Memory B cell (primary cell): ENCODE measurements at regions not wholly inside any gene's neighbourhood (a gene's known extent, or its start where the extent isn't known, plus 50 kb on each side); places are given as distances from the start of the nearest gene placed in this dataset.

Source experiments
- ATAC-seq: fragments of 150-1000 bp; cut with Tn5 transposase; 2 replicates; pipeline ENCODE4 v1.10.0; 2021; ENCODE audit warnings: low read depth, mild to moderate bottlenecking, moderate library complexity
- DNase-seq, 2 donors: peaks; one replicate each; pipeline ENCODE4 v3.0.0; 2022; ENCODE audit warnings: low spot score in 2 of 2
- H3K27ac Mint-ChIP-seq: one replicate; pipeline ENCODE4 v1.8.0; 2022; ENCODE audit warnings: mild to moderate bottlenecking, moderate library complexity, mixed read lengths
- H3K27me3 Mint-ChIP-seq: one replicate; pipeline ENCODE4 v1.8.0; 2022; ENCODE audit warnings: mixed read lengths
- H3K36me3 Mint-ChIP-seq: one replicate; pipeline ENCODE4 v1.8.0; 2022; ENCODE audit warnings: mild to moderate bottlenecking, mixed read lengths
- H3K4me1 Mint-ChIP-seq: one replicate; pipeline ENCODE4 v1.8.0; 2022; ENCODE audit warnings: mixed read lengths
- H3K4me3 Mint-ChIP-seq: one replicate; pipeline ENCODE4 v1.8.0; 2022; ENCODE audit warnings: mild to moderate bottlenecking, moderate library complexity, mixed read lengths
- H3K9me3 Mint-ChIP-seq: one replicate; pipeline ENCODE4 v1.8.0; 2022; ENCODE audit warnings: mixed read lengths

DNA sequence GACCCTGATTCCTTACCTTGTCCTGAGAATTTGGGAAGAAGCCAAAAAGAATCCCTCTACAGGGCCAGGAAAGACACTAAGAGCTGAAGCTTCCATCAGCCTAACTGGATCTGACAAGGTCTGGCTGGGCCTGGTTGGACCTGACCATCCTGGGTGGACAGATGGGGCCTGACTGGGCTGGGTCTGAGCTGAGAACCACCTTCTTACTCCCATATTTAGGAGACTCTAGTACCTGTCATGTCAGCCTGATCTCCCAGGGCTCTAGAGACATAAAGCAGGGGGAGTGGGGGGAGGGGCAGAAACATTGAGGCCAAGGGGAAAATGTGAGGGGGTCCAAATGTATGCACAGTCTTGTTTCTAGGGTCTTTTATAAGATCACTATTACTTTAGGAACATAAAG, 129.9 kb downstream of the BUD13 start:
- Mint-ChIP-seq H3K4me1 (no peaks in the 10 kb centered on the region), H3K27ac (no peak overlapping the region), H3K9me3 (peaks cover 1% of the 10 kb centered on the region), H3K4me3 (no peak overlapping the region), H3K27me3 (peaks cover 7% of the 10 kb centered on the region), H3K36me3 (no peaks in the 10 kb centered on the region)
- ATAC-seq (no peak), DNase-seq (no peak)

DNA sequence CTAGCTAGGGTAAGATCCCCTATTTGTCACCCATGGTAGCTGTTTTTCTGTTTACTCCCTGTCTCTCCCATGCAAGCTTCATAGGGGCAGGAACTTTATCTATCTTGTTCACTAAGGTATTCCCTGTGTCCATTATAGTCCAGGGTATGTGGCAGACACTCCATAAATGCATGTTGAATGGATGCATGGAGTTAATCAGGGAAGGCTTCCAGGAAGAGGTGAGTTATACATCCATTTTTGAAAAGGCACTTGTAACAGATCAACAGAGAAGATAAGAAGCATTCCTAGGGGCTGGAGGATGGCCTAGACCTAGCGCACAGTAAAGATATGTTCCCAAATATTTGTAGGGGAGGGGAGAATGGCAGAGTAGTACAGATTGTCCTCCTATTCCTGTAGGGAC, 130.3 kb downstream of the BUD13 start:
- H3K4me1 Mint-ChIP-seq = no peaks in the 10 kb centered on the region

DNA sequence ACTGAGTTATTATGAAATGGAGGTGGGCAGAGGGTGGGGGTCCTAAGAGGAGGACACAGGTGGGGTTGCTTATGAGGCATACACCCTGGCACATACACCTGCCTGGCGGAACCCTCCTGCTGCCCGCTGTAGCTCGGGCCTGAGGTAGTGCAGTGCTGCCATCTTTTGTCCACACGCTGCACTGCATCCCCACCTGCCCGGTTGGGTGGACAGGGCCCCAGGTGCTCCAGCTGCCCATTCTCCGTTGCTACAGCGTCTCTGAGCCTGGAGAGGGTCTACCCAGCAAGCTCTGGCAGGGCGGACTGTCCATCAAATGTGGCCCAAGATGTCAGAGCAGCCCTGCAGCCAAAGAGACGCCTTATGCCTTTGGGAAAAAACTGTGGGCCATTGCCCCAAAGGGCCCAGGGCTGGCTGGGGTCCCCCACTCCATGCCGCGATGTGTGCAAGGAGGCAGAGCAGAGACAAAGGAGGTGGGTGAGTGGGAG, 131.2 kb downstream of the BUD13 start:
- Mint-ChIP-seq H3K27me3 (peaks cover 3% of the 10 kb centered on the region), H3K9me3 (peaks cover 1% of the 10 kb centered on the region), H3K27ac (no peak overlapping the region), H3K36me3 (no peaks in the 10 kb centered on the region), H3K4me3 (no peak overlapping the region), H3K4me1 (no peaks in the 10 kb centered on the region)
- DNase-seq = peak in 1 of 2 donors; percentile 28
- peak; percentile 44 for ATAC-seq

More for the DNA sequence above, 130.3 kb downstream of the BUD13 start:
- no peak overlapping the region for H3K27ac Mint-ChIP-seq
- H3K9me3 Mint-ChIP-seq = peaks cover 1% of the 10 kb centered on the region
- DNase-seq = no peak
- no peaks in the 10 kb centered on the region for H3K36me3 Mint-ChIP-seq
- peaks cover 7% of the 10 kb centered on the region for H3K27me3 Mint-ChIP-seq
- H3K4me3 Mint-ChIP-seq = no peak overlapping the region
- no peak for ATAC-seq

DNA sequence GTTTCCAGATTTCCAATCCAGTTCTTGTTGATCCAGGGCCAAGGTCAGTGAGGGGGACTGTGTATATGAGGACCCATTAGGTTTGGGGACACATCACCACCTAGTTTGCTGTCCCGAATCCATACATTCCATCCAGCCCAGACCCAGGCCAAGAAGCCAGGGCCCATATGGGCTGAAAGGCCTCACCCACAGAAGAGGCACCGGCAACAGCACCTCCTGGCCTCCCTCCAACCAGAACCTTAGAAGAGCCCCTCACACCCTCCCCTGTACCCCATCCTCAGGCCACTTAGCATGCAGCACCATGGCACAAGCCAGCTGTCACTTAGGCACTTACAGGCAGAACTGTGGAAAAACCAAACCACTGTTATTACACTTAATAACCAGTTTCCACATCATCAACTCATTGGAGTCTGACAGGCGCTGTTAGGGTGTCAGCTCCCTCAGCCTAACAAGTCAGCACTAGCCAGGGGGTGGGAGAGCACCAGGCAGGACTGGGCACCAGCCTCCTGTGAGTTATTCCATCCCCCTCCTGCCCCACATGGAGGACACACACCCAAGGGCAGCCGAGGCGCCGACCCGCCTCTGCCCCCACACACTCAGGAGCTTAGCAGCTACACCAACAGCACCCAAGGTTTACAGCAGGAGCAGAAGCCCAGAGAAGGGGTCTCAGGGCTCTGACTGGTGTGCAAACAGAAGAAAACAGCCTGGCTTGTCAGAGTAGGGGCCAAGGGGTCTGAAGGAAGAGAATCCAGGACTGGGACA, 132.0 kb downstream of the BUD13 start:
- no peak for ATAC-seq
- H3K27ac Mint-ChIP-seq = no peak overlapping the region

DNA sequence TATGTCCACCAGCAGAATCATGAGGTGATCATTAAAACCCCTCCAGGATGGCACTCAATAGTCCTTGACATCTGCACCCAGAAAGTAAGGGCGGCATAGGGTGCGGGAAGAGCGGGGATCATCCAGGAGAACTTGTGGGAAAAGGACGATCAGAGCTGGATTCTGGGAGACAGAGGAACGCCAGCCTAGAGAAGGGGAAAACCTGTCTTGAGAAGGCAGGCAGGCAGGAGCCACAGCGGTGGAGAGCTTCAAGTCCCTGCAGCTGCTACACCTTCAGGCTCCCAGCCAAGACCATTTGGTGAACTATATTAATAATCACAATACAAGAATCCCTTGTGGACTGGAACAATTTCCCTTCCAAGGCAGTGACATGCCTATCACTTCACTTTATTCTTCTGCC, 134.3 kb downstream of the BUD13 start:
- peaks cover 7% of the 10 kb centered on the region for H3K27me3 Mint-ChIP-seq
- no peaks in the 10 kb centered on the region for H3K36me3 Mint-ChIP-seq
- H3K9me3 Mint-ChIP-seq = peaks cover 4% of the 10 kb centered on the region
- no peak overlapping the region for H3K27ac Mint-ChIP-seq
- no peaks in the 10 kb centered on the region for H3K4me1 Mint-ChIP-seq
- DNase-seq (no peak), ATAC-seq (no peak)
- H3K4me3 Mint-ChIP-seq = no peak overlapping the region

More for the DNA sequence above, 132.0 kb downstream of the BUD13 start:
- H3K4me3 Mint-ChIP-seq = no peak overlapping the region
- peaks cover 5% of the 10 kb centered on the region for H3K27me3 Mint-ChIP-seq
- peaks cover 2% of the 10 kb centered on the region for H3K9me3 Mint-ChIP-seq
- no peak for DNase-seq
- H3K36me3 Mint-ChIP-seq = no peaks in the 10 kb centered on the region
- no peaks in the 10 kb centered on the region for H3K4me1 Mint-ChIP-seq

DNA sequence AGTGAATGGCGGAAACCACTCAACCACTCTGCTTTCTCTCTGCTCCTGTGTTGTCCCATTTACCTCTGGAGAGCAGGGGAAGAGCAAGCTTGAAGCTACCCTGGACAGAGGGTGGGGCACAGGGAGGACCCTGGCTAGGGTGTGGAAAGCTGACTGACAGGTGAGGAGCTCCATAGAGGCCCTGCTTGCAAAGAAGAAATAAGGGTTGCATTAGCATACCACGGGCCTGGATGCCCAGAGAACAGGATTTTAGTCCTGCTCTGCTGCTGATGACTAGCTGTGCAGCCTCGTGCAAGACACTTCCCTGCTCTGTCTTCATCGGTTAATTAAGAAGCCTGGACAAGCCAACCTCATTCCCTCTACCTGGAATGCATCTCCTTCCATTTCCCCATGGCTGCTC, 135.0 kb downstream of the BUD13 start:
- Mint-ChIP-seq H3K4me3 (no peak overlapping the region), H3K4me1 (no peaks in the 10 kb centered on the region), H3K27me3 (peaks cover 7% of the 10 kb centered on the region), H3K9me3 (peaks cover 4% of the 10 kb centered on the region), H3K27ac (no peak overlapping the region), H3K36me3 (no peaks in the 10 kb centered on the region)
- no peak for DNase-seq
- no peak for ATAC-seq

DNA sequence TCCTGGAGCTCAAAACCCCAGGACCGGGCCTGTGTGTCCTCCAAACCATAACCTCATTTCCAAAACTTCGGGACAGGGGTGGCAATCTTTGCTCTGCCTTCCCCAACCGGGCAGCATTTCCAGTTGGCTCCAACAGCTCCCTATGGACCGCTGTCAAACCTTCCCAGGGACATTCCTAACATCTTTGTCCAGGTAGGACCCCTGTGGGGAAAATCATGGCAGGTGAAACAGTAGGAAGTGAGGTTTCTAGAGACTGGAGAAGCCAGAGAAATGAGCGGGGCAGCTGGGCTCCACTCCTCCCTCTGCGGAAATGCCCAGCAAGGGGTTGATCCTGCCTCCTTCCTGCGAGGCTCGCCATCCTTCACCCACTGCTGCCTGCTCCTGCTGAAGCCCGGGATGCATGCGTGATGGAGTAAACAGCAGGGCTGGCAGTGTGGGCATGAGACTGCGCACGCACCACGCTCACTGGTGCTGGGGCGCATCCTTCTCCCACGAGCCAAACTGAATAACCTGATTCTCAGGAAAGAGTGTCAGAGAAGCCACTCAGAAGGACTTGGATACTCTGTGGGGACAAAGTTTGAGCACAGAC, 136.4 kb downstream of the BUD13 start:
- Mint-ChIP-seq H3K36me3 (no peaks in the 10 kb centered on the region), H3K9me3 (peaks cover 4% of the 10 kb centered on the region), H3K4me1 (no peaks in the 10 kb centered on the region), H3K4me3 (no peak overlapping the region), H3K27me3 (peaks cover 9% of the 10 kb centered on the region), H3K27ac (no peak overlapping the region)
- DNase-seq (no peak), ATAC-seq (no peak)

DNA sequence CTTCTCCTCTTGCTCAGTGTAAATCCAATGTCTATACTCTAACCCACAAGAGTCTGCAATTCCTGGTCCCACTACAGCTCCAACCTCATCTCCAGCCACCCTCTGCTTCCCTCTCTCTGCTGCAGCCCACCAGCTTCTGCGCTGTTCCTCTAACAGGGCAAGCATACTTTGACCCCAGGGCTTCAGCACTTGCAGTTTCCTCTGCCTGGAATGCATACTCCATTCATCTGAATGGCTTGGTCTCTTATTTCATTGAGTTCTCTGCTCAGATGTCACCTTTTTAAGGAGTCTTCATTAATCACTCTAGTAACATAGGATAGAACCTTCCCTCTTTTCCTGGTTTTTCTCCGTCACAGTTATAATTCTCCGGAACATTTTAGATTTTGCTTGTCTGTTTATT, 141.6 kb downstream of the BUD13 start:
- Mint-ChIP-seq H3K36me3 (no peaks in the 10 kb centered on the region), H3K4me3 (no peak overlapping the region), H3K27me3 (peaks cover 9% of the 10 kb centered on the region), H3K9me3 (peaks cover 9% of the 10 kb centered on the region), H3K4me1 (no peaks in the 10 kb centered on the region), H3K27ac (no peak overlapping the region)
- ATAC-seq = no peak
- no peak for DNase-seq

DNA sequence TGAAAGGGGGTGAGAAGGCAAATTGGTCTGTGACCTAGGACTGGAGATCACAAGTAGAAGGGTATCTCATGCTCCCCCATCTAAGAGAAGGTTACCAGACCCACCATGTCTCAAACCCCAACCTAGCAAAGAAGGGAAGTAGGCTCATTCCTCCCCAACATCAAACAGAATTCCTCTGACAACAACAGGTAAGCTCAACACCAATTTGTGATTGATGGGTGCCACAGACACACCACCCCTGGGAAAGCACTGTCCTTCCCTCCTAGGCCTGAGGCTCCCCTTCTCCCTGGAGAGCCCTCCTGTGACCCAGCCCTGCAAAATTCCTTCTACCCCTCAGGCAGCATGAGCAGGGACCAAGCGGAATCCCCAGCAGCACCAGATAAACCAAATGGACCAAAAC, 154.3 kb downstream of the BUD13 start:
- Mint-ChIP-seq H3K4me1 (peaks cover 14% of the 10 kb centered on the region), H3K36me3 (no peaks in the 10 kb centered on the region), H3K27me3 (peaks cover 5% of the 10 kb centered on the region), H3K4me3 (no peak overlapping the region), H3K9me3 (peaks cover 2% of the 10 kb centered on the region), H3K27ac (no peak overlapping the region)
- DNase-seq = no peak
- ATAC-seq = no peak

DNA sequence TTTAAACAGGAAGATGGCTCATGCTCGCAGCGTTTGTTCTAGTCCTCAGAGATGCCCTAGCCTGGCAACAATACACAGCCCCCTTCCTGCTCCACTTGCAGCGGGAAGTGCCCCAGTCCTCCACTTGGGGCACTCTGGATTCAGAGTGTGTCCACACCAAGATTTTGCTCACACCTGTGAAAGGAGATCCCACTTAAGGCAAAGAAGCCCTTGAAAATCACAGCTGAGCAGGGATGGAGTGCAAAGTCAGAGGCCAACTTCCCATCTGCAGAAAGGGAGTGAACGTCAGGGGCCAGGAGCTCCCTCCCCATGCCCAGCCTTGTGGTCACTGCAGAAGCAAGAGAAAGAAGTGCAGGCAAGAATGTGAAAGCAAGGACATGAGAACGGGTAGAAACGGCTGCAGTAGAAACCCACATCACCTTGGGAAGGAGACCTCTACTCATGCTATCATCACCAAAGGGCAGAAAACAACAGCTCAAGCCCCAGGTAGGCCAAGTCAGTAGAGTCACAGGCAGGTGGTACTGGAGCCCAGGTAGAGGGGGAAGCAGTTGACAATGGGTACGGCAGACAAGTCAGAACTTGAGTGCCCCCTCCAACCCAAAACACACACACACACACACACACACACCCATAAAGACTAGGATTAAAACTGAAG, 157.4 kb downstream of the BUD13 start:
- H3K27ac Mint-ChIP-seq = no peak overlapping the region
- no peak for ATAC-seq

DNA sequence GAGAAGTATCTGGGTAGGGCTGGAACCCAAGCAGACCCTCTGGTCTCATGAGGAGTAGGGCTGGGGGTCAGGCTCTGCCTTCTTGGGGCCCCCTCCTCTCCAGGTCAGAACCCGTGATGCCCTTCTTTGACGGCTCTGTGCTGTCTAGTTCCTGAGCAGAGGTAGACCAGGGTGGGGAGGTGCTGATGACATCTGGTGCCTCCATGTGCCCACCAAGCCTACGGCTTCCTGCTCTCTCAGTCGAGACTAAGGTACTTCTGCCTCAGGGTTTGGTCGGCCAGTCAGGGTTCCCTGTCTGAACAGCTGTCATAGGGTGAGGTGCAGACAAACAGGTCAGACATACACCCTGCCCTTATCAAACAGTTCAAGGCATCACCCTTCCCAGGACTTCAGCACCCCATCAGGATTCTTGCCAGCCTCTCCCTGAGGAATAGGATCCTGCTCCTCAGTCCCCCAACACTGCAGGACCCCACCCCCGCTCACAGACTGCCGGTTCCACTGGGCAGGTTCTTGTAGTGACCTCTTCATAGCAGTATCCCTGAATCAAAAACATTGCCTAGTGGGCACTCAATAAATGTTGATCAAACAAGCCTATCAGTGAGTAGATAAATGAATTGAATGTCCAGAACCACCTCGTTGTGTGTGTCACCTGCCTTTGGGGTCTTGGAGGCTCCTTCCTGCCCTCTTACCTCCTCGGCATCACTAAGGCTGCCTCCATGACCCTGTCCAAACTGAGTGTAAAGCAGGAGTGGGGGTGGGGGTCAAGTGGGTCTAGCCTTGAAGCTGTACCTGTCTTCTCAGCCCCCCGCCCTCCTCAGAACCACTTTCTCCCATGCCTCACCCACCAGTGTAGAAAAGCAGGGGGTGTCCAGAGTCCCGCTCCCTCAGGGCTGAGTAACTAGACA, 158.2 kb downstream of the BUD13 start:
- H3K27ac Mint-ChIP-seq = no peak overlapping the region
- peaks cover 16% of the 10 kb centered on the region for H3K4me1 Mint-ChIP-seq
- ATAC-seq (no peak), DNase-seq (no peak)
- H3K9me3 Mint-ChIP-seq = peaks cover 5% of the 10 kb centered on the region
- peaks cover 1% of the 10 kb centered on the region for H3K36me3 Mint-ChIP-seq
- H3K27me3 Mint-ChIP-seq = peaks cover 7% of the 10 kb centered on the region
- H3K4me3 Mint-ChIP-seq = no peak overlapping the region

More for the DNA sequence above, 157.4 kb downstream of the BUD13 start:
- no peak for DNase-seq
- peaks cover 16% of the 10 kb centered on the region for H3K4me1 Mint-ChIP-seq
- peaks cover 1% of the 10 kb centered on the region for H3K36me3 Mint-ChIP-seq
- H3K9me3 Mint-ChIP-seq = peaks cover 5% of the 10 kb centered on the region
- no peak overlapping the region for H3K4me3 Mint-ChIP-seq
- H3K27me3 Mint-ChIP-seq = peaks cover 7% of the 10 kb centered on the region

DNA sequence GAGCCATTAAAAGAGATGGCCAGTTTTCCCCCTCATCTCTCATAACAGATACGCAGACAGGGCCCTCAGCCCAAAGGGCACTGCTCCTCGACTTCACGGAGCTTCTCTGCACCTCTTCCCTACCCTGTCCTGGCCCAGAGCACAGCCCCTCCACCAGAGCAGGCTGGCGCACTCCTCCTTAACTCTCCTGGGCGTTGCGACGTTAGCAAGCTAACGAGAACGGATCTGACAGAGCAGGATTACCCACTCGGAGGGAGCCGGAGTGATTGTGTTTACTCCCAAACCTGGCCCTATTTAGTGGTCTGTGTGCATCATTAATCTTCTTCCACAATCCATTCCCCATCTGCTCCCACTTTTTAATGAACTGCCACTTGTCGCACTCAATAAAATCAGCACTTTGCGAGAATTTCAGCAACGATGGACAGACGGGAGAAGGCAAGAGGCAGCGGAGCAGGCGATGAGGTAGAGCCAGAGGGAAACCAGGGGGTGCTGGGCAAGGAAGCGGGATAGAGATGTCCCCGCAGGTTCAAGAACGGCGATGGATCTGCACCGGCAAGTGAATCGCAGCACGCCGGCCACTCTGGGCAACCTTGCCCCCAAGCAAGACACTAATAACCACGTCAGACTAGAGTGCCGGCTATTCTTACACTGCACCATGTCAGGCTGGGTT, 159.4 kb downstream of the BUD13 start:
- H3K36me3 Mint-ChIP-seq = peaks cover 1% of the 10 kb centered on the region
- DNase-seq = no peak

DNA sequence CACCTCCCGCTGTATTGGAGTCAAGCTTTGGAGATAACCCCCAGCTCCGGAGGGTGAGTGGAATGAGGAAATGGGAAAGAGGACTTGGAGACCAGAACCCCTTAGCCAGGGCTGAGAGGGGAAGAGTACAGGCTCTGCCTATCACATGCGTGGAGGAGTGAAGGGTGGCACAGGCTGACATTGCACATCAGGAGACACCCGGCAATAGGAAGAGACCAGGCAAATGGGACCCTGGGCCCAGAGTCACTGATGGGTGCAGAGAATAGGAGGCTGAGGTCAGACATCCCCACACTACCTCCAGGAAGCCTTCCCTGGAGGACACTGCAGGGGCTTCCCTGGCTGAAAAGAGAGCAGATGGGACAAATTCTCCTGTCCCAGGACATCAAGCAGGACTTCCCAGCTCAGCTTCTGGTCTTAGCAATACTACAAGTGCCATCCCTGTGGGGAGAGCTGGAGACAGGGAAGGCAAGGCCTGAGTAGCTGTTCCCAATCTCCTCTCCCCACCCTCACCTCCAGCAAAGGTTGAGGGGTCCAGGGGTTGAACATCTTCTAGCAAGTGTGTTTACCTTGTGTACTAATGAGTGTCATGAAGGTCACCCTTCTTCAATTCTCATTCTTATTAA, 160.7 kb downstream of the BUD13 start:
- peaks cover 7% of the 10 kb centered on the region for H3K27me3 Mint-ChIP-seq
- ATAC-seq (no peak), DNase-seq (no peak)
- H3K4me1 Mint-ChIP-seq = peaks cover 16% of the 10 kb centered on the region
- H3K9me3 Mint-ChIP-seq = peaks cover 5% of the 10 kb centered on the region
- H3K4me3 Mint-ChIP-seq = no peak overlapping the region
- H3K36me3 Mint-ChIP-seq = peaks cover 1% of the 10 kb centered on the region
- no peak overlapping the region for H3K27ac Mint-ChIP-seq

More for the DNA sequence above, 159.4 kb downstream of the BUD13 start:
- H3K9me3 Mint-ChIP-seq = peaks cover 5% of the 10 kb centered on the region
- peaks cover 7% of the 10 kb centered on the region for H3K27me3 Mint-ChIP-seq
- H3K4me3 Mint-ChIP-seq = no peak overlapping the region
- H3K4me1 Mint-ChIP-seq = peaks cover 16% of the 10 kb centered on the region
- no peak overlapping the region for H3K27ac Mint-ChIP-seq
- no peak for ATAC-seq
